ENCODE measurements at regions not wholly inside any gene's neighbourhood (a gene's known extent, or its start where the extent isn't known, plus 50 kb on each side); places are given as distances from the start of the nearest gene placed in this dataset.

GRCh38 chr20:12036142-12036541, 118.4 kb downstream of the BTBD3 start:
- Mint-ChIP-seq H3K4me1 (peaks cover 11% of the 10 kb centered on the region), H3K36me3 (no peaks in the 10 kb centered on the region), H3K27me3 (ENCODE audit: low read depth in 3 of 3) (peaks cover 0 to 3% (median under 1%) of the 10 kb centered on the region in 3 donors), H3K27ac (no peak overlapping the region), H3K4me3 (no peak overlapping the region), H3K9me3 (peaks cover 0 to 6% (median 1%) of the 10 kb centered on the region in 7 donors)
- Histone ChIP-seq H3K79me2 (ENCODE audit: insufficient read depth, low read length) (no peaks in the 10 kb centered on the region), H3K9me3 (replicated peaks in 1 of 2; ENCODE audit: control insufficient read depth in 1 of 2, insufficient read depth in 1 of 2, low read length in 2 of 2) (no peaks in the 10 kb centered on the region), H3K4me1 (ENCODE audit: control insufficient read depth in 1 of 2, insufficient read depth in 2 of 2, low read length in 2 of 2) (peaks cover 8 to 10% of the 10 kb centered on the region in 2 donors), H3K9ac (ENCODE audit: insufficient read depth, low read length, poor library complexity, severe bottlenecking) (no peak overlapping the region), H2AFZ (ENCODE audit: insufficient read depth, low read depth, low read length, poor library complexity, severe bottlenecking) (no peak overlapping the region), H3K27ac (ENCODE audit: low read depth in 1 of 2, low read length in 2 of 2) (no peak overlapping the region), H3K4me2 (replicated peaks; ENCODE audit: extremely low read depth, low read length, poor library complexity, severe bottlenecking) (no peak overlapping the region), H3K27me3 (ENCODE audit: control insufficient read depth in 2 of 2, insufficient read depth in 2 of 2, low read length in 2 of 2) (no peaks in the 10 kb centered on the region), H3K36me3 (replicated peaks in 1 of 2; ENCODE audit: control insufficient read depth in 1 of 2, insufficient read depth in 2 of 2, low read length in 2 of 2) (no peaks in the 10 kb centered on the region), H4K20me1 (ENCODE audit: insufficient read depth, low read length) (no peaks in the 10 kb centered on the region), H3K4me3 (replicated peaks in 1 of 3; ENCODE audit: low read depth in 2 of 3, low read length in 3 of 3) (no peak overlapping the region)
- TF ChIP-seq CTCF (IDR thresholded peaks at IDR 0.05): no peak
- DNase-seq: no peak
- intact Hi-C loops (cut with micrococcal nuclease): no loop called here
- 100% methylated on average over 1 of the region's 2 CpGs for WGBS (ENCODE audit: insufficient coverage)

- no CpG with 5 or more reads among the region's 5 CpGs for WGBS (ENCODE audit: insufficient coverage)
- Mint-ChIP-seq H3K4me3 (peak overlapping the region in 1 of 2 donors; percentile 39), H3K36me3 (no peaks in the 10 kb centered on the region), H3K4me1 (peaks cover 11% of the 10 kb centered on the region), H3K9me3 (peaks cover 0 to 6% (median 1%) of the 10 kb centered on the region in 7 donors), H3K27me3 (ENCODE audit: low read depth in 3 of 3) (peaks cover 0 to 3% (median 2%) of the 10 kb centered on the region in 3 donors), H3K27ac (no peak overlapping the region)
- no peak overlapping the region for H3K27ac ChIP-seq (ENCODE audit: low read depth in 1 of 2, low read length in 2 of 2)
- H4K20me1 ChIP-seq (ENCODE audit: insufficient read depth, low read length): no peaks in the 10 kb centered on the region
- no peaks in the 10 kb centered on the region for H3K27me3 ChIP-seq (ENCODE audit: control insufficient read depth in 2 of 2, insufficient read depth in 2 of 2, low read length in 2 of 2)
- H3K4me3 ChIP-seq (replicated peaks in 1 of 3; ENCODE audit: low read depth in 2 of 3, low read length in 3 of 3): no peak overlapping the region
- H3K4me2 ChIP-seq (replicated peaks; ENCODE audit: extremely low read depth, low read length, poor library complexity, severe bottlenecking): peak overlapping the region; percentile 14
- intact Hi-C loops (cut with micrococcal nuclease): no loop called here
- peak overlapping the region; percentile 52 for H2AFZ ChIP-seq (ENCODE audit: insufficient read depth, low read depth, low read length, poor library complexity, severe bottlenecking)
- no peaks in the 10 kb centered on the region for H3K36me3 ChIP-seq (replicated peaks in 1 of 2; ENCODE audit: control insufficient read depth in 1 of 2, insufficient read depth in 2 of 2, low read length in 2 of 2)
- no peak overlapping the region for H3K9ac ChIP-seq (ENCODE audit: insufficient read depth, low read length, poor library complexity, severe bottlenecking)
- H3K9me3 ChIP-seq (replicated peaks in 1 of 2; ENCODE audit: control insufficient read depth in 1 of 2, insufficient read depth in 1 of 2, low read length in 2 of 2): no peaks in the 10 kb centered on the region
- no peaks in the 10 kb centered on the region for H3K79me2 ChIP-seq (ENCODE audit: insufficient read depth, low read length)
- TF ChIP-seq CTCF (IDR thresholded peaks at IDR 0.05): no peak
- no peak for DNase-seq
- H3K4me1 ChIP-seq (ENCODE audit: control insufficient read depth in 1 of 2, insufficient read depth in 2 of 2, low read length in 2 of 2): peaks cover 8 to 10% of the 10 kb centered on the region in 2 donors
Observed at GRCh38 chr20:12037521-12037920, 119.8 kb downstream of the BTBD3 start.

Measured in CD14-positive monocyte (primary cell).